ENCODE measurements at regions not wholly inside any gene's neighbourhood (a gene's known extent, or its start where the extent isn't known, plus 50 kb on each side); places are given as distances from the start of the nearest gene placed in this dataset.

DNA sequence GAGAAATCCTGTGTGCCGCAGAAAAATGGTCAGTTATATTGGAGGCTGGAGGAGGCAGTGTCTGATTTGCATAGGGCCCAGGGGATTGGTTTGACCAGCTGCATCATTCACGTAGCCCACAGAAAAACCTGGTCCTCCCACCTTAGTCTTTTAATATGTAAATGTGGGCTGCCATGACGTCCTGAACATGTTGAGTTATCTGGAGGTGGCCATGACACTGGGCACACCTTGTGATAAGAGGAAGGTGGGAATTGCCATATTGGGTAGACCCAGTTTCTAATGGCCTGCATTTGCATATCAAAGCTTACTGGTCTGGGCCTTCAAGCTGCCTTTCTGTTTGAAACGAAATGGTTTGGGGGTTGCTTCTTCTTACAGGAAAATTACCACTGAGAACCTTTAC, 162.2 kb downstream of the AHR start:
- TF ChIP-seq, protein P1, sequence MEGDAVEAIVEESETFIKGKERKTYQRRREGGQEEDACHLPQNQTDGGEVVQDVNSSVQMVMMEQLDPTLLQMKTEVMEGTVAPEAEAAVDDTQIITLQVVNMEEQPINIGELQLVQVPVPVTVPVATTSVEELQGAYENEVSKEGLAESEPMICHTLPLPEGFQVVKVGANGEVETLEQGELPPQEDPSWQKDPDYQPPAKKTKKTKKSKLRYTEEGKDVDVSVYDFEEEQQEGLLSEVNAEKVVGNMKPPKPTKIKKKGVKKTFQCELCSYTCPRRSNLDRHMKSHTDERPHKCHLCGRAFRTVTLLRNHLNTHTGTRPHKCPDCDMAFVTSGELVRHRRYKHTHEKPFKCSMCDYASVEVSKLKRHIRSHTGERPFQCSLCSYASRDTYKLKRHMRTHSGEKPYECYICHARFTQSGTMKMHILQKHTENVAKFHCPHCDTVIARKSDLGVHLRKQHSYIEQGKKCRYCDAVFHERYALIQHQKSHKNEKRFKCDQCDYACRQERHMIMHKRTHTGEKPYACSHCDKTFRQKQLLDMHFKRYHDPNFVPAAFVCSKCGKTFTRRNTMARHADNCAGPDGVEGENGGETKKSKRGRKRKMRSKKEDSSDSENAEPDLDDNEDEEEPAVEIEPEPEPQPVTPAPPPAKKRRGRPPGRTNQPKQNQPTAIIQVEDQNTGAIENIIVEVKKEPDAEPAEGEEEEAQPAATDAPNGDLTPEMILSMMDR (IDR thresholded peaks at IDR 0.05): no peak
- TF ChIP-seq POLR2A (IDR thresholded peaks at IDR 0.05): no peak
- no peak for TF ChIP-seq POLR2AphosphoS5 (IDR thresholded peaks at IDR 0.05; ENCODE audit: insufficient read depth in 1 of 2, low read depth in 1 of 2)

Data from vagina (tissue), 2 donors.